ENCODE measurements at regions not wholly inside any gene's neighbourhood (a gene's known extent, or its start where the extent isn't known, plus 50 kb on each side); places are given as distances from the start of the nearest gene placed in this dataset.

GRCh38 chr2:120602251-120602650 lies 133.4 kb upstream of the GLI2 start:
- no peaks in the 10 kb centered on the region for H3K9me3 Mint-ChIP-seq
- no peaks in the 10 kb centered on the region for H3K4me1 Mint-ChIP-seq (ENCODE audit: low read depth)
- no peaks in the 10 kb centered on the region for H3K36me3 Mint-ChIP-seq (ENCODE audit: insufficient read depth in 2 of 2)
- H3K27ac Mint-ChIP-seq: no peak overlapping the region
- DNase-seq: no peak
- peaks cover 6% of the 10 kb centered on the region for H3K27me3 Mint-ChIP-seq (ENCODE audit: low read depth)
- ATAC-seq (replicated peaks in 1 of 2): no peak
- no peak overlapping the region for H3K4me3 Mint-ChIP-seq

DNA sequence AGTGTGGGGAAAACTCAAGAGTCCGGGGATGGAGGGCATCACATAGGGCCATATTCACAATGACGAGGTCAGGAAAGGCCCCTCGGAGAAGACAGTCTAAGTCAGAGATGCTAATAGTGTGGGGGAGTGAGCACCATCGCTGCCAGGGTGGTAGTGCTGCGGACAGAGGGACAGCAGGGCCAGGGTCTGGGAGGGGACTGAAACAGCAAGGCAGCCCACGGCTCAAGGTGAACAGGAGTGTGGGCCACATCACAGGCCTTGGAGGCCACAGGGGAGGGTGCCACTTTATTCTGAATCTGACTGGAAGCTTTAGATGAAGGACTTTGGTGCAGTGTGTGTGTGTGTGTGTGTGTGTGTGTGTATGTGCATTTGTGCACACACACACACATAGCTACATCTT lies 130.9 kb upstream of the GLI2 start:
- Mint-ChIP-seq H3K36me3 (ENCODE audit: insufficient read depth in 2 of 2) (no peaks in the 10 kb centered on the region), H3K4me3 (no peak overlapping the region), H3K27me3 (ENCODE audit: low read depth) (peaks cover 6% of the 10 kb centered on the region), H3K4me1 (ENCODE audit: low read depth) (no peaks in the 10 kb centered on the region), H3K9me3 (no peaks in the 10 kb centered on the region), H3K27ac (no peak overlapping the region)
- ATAC-seq (replicated peaks in 1 of 2): no peak
- DNase-seq: no peak

DNA sequence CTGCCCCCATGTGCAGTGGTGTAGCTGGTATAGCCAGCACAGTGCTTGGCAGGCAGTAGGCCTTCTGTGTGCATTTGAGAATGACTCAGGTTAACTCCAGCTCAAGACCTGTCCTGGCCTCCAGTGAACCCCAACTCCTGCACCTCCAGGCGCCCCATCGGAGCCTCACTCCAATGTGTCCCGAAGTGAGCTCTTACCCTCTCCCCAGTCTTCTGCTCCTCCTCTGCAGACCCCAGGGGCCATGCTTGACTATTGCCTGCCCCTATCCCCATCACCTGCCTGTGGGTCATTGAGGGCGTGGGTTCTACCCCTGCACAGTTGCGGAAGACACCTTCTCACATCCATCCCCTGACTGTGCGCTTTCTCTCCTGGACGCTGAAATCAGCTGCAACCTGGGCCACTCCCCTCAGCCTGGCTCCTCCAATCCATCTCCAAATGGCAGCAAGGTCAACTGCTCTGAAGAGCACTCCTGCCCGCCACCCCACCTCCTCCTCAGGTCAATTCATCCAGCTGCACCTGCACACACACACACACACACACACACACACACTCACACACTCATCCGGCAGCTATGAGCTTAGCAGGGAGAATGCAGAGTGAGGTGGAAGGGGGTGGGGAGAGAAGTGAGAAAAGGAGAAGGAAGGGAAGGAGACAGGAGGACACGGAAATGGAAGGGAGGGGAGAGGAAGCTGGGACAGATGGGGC lies 130.3 kb upstream of the GLI2 start:
- Mint-ChIP-seq H3K36me3 (ENCODE audit: insufficient read depth in 2 of 2) (no peaks in the 10 kb centered on the region), H3K27me3 (ENCODE audit: low read depth) (peaks cover 6% of the 10 kb centered on the region), H3K4me1 (ENCODE audit: low read depth) (no peaks in the 10 kb centered on the region), H3K27ac (no peak overlapping the region), H3K4me3 (no peak overlapping the region), H3K9me3 (no peaks in the 10 kb centered on the region)
- ATAC-seq (replicated peaks in 1 of 2) (no peak), DNase-seq (no peak)

- H3K27me3 Mint-ChIP-seq (ENCODE audit: low read depth): peaks cover 6% of the 10 kb centered on the region
- H3K4me3 Mint-ChIP-seq: no peak overlapping the region
- no peak for ATAC-seq (replicated peaks in 1 of 2)
- no peak overlapping the region for H3K27ac Mint-ChIP-seq
- no peaks in the 10 kb centered on the region for H3K36me3 Mint-ChIP-seq (ENCODE audit: insufficient read depth in 2 of 2)
- DNase-seq: no peak
- H3K4me1 Mint-ChIP-seq (ENCODE audit: low read depth): no peaks in the 10 kb centered on the region
- no peaks in the 10 kb centered on the region for H3K9me3 Mint-ChIP-seq
These were observed 129.4 kb upstream of the GLI2 start for GRCh38 chr2:120606280-120606679.

- Mint-ChIP-seq H3K36me3 (ENCODE audit: insufficient read depth in 2 of 2) (no peaks in the 10 kb centered on the region), H3K27ac (no peak overlapping the region), H3K9me3 (no peaks in the 10 kb centered on the region), H3K4me1 (ENCODE audit: low read depth) (no peaks in the 10 kb centered on the region), H3K4me3 (no peak overlapping the region), H3K27me3 (ENCODE audit: low read depth) (peaks cover 6% of the 10 kb centered on the region)
- DNase-seq (no peak), ATAC-seq (replicated peaks in 1 of 2) (no peak)
These were observed 128.7 kb upstream of the GLI2 start for GRCh38 chr2:120606931-120607330.

- Mint-ChIP-seq H3K4me1 (ENCODE audit: low read depth) (no peaks in the 10 kb centered on the region), H3K27me3 (ENCODE audit: low read depth) (peaks cover 6% of the 10 kb centered on the region), H3K36me3 (ENCODE audit: insufficient read depth in 2 of 2) (no peaks in the 10 kb centered on the region), H3K9me3 (no peaks in the 10 kb centered on the region), H3K27ac (no peak overlapping the region), H3K4me3 (no peak overlapping the region)
- no peak for DNase-seq
- ATAC-seq (replicated peaks in 1 of 2): no peak
These were observed 128.2 kb upstream of the GLI2 start for GRCh38 chr2:120607506-120607905.

GRCh38 chr2:120607996-120608395 lies 127.7 kb upstream of the GLI2 start:
- Mint-ChIP-seq H3K36me3 (ENCODE audit: insufficient read depth in 2 of 2) (no peaks in the 10 kb centered on the region), H3K4me1 (ENCODE audit: low read depth) (no peaks in the 10 kb centered on the region), H3K27ac (no peak overlapping the region), H3K27me3 (ENCODE audit: low read depth) (peaks cover 6% of the 10 kb centered on the region), H3K9me3 (no peaks in the 10 kb centered on the region), H3K4me3 (no peak overlapping the region)
- DNase-seq: no peak
- no peak for ATAC-seq (replicated peaks in 1 of 2)

GRCh38 chr2:120609826-120610395 lies 125.8 kb upstream of the GLI2 start:
- ATAC-seq (replicated peaks in 1 of 2) (no peak), DNase-seq (no peak)
- no peak overlapping the region for H3K4me3 Mint-ChIP-seq
- no peaks in the 10 kb centered on the region for H3K36me3 Mint-ChIP-seq (ENCODE audit: insufficient read depth in 2 of 2)
- H3K9me3 Mint-ChIP-seq: no peaks in the 10 kb centered on the region
- no peaks in the 10 kb centered on the region for H3K4me1 Mint-ChIP-seq (ENCODE audit: low read depth)
- H3K27ac Mint-ChIP-seq: no peak overlapping the region
- no peaks in the 10 kb centered on the region for H3K27me3 Mint-ChIP-seq (ENCODE audit: low read depth)

- H3K27ac Mint-ChIP-seq: no peak overlapping the region
- H3K9me3 Mint-ChIP-seq: no peaks in the 10 kb centered on the region
- DNase-seq (no peak), ATAC-seq (replicated peaks in 1 of 2) (no peak)
- H3K4me1 Mint-ChIP-seq (ENCODE audit: low read depth): no peaks in the 10 kb centered on the region
- H3K4me3 Mint-ChIP-seq: no peak overlapping the region
- H3K27me3 Mint-ChIP-seq (ENCODE audit: low read depth): no peaks in the 10 kb centered on the region
- no peaks in the 10 kb centered on the region for H3K36me3 Mint-ChIP-seq (ENCODE audit: insufficient read depth in 2 of 2)
These were observed 124.7 kb upstream of the GLI2 start for GRCh38 chr2:120611016-120611415.

- no peaks in the 10 kb centered on the region for H3K4me1 Mint-ChIP-seq (ENCODE audit: low read depth)
- no peaks in the 10 kb centered on the region for H3K36me3 Mint-ChIP-seq (ENCODE audit: insufficient read depth in 2 of 2)
- H3K27me3 Mint-ChIP-seq (ENCODE audit: low read depth): no peaks in the 10 kb centered on the region
- H3K27ac Mint-ChIP-seq: no peak overlapping the region
- no peaks in the 10 kb centered on the region for H3K9me3 Mint-ChIP-seq
- DNase-seq (no peak), ATAC-seq (replicated peaks in 1 of 2) (no peak)
- no peak overlapping the region for H3K4me3 Mint-ChIP-seq
These were observed 123.7 kb upstream of the GLI2 start for GRCh38 chr2:120611961-120612360.

DNA sequence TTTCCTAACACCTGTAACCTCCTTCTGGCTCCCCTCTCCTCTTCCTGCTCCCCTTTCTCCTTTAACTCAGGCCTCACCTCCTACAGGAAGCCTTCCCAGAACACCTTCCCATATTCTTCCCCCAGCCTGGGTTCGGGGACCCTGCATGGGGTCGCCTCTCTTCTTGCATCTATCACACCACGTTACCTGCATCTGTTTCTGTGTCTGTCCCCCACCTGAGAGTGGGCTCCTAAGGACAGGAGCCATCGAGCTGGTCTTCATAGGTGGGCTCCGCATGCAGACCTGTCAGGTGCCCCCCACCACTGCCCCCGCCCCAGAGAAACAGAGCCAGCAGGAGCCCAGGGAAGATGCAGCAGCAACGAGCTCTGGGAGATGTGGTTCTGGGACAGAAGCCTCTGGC lies 123.2 kb upstream of the GLI2 start:
- H3K4me3 Mint-ChIP-seq: no peak overlapping the region
- no peaks in the 10 kb centered on the region for H3K4me1 Mint-ChIP-seq (ENCODE audit: low read depth)
- no peak for DNase-seq
- H3K27ac Mint-ChIP-seq: no peak overlapping the region
- no peaks in the 10 kb centered on the region for H3K27me3 Mint-ChIP-seq (ENCODE audit: low read depth)
- no peaks in the 10 kb centered on the region for H3K9me3 Mint-ChIP-seq
- ATAC-seq (replicated peaks in 1 of 2): no peak
- H3K36me3 Mint-ChIP-seq (ENCODE audit: insufficient read depth in 2 of 2): no peaks in the 10 kb centered on the region

- no peak overlapping the region for H3K27ac Mint-ChIP-seq
- ATAC-seq (replicated peaks in 1 of 2) (no peak), DNase-seq (no peak)
- H3K4me1 Mint-ChIP-seq (ENCODE audit: low read depth): no peaks in the 10 kb centered on the region
- no peaks in the 10 kb centered on the region for H3K9me3 Mint-ChIP-seq
- no peak overlapping the region for H3K4me3 Mint-ChIP-seq
- no peaks in the 10 kb centered on the region for H3K27me3 Mint-ChIP-seq (ENCODE audit: low read depth)
- no peaks in the 10 kb centered on the region for H3K36me3 Mint-ChIP-seq (ENCODE audit: insufficient read depth in 2 of 2)
These were observed 122.7 kb upstream of the GLI2 start for GRCh38 chr2:120612931-120613330.

GRCh38 chr2:120613742-120614571 lies 121.7 kb upstream of the GLI2 start:
- DNase-seq (no peak), ATAC-seq (replicated peaks in 1 of 2) (no peak)
- H3K4me1 Mint-ChIP-seq (ENCODE audit: low read depth): no peaks in the 10 kb centered on the region
- H3K27me3 Mint-ChIP-seq (ENCODE audit: low read depth): no peaks in the 10 kb centered on the region
- no peak overlapping the region for H3K27ac Mint-ChIP-seq
- H3K4me3 Mint-ChIP-seq: no peak overlapping the region
- no peaks in the 10 kb centered on the region for H3K9me3 Mint-ChIP-seq
- no peaks in the 10 kb centered on the region for H3K36me3 Mint-ChIP-seq (ENCODE audit: insufficient read depth in 2 of 2)
